ENCODE measurements at regions not wholly inside any gene's neighbourhood (a gene's known extent, or its start where the extent isn't known, plus 50 kb on each side); places are given as distances from the start of the nearest gene placed in this dataset.
A peak's percentile ranks its signal among the peaks of the same experiment; 100 is the strongest.

GRCh38 chr4:126058596-126058995 is 743.8 kb downstream of the FAT4 start:
- DNase-seq, result no peak

- DNase-seq, result no peak
These were observed 746.9 kb downstream of the FAT4 start for GRCh38 chr4:126061655-126062054.

- no peak for DNase-seq
These were observed 750.3 kb downstream of the FAT4 start for GRCh38 chr4:126065016-126065415.

- peak; percentile 75 to 93 for DNase-seq
These were observed 756.9 kb downstream of the FAT4 start for GRCh38 chr4:126071346-126072333.

- no peak for DNase-seq
These were observed 766.6 kb downstream of the FAT4 start for GRCh38 chr4:126081336-126081735.

- DNase-seq, result no peak
These were observed 771.3 kb downstream of the FAT4 start for GRCh38 chr4:126086041-126086440.

- DNase-seq, result peak in 1 of 2 experiments; percentile 7
These were observed 772.3 kb downstream of the FAT4 start for GRCh38 chr4:126087101-126087500.

GRCh38 chr4:126097155-126097799 is 782.5 kb downstream of the FAT4 start:
- no peak for DNase-seq

GRCh38 chr4:126106658-126107057 is 791.9 kb downstream of the FAT4 start:
- DNase-seq, result no peak

GRCh38 chr4:126109836-126110235 is 795.1 kb downstream of the FAT4 start:
- no peak for DNase-seq

GRCh38 chr4:126113058-126113457 is 798.3 kb downstream of the FAT4 start:
- no peak for DNase-seq

- no peak for DNase-seq
These were observed 809.0 kb downstream of the FAT4 start for GRCh38 chr4:126123611-126124325.

GRCh38 chr4:126124818-126125217 is 810.1 kb downstream of the FAT4 start:
- DNase-seq, result no peak

- DNase-seq, result no peak
These were observed 815.5 kb downstream of the FAT4 start for GRCh38 chr4:126130215-126130614.

GRCh38 chr4:126136922-126137781 is 822.4 kb downstream of the FAT4 start:
- no peak for DNase-seq

- DNase-seq, result no peak
These were observed 823.0 kb downstream of the FAT4 start for GRCh38 chr4:126137782-126138170.

GRCh38 chr4:126144543-126145237 is 829.9 kb downstream of the FAT4 start:
- no peak for DNase-seq

GRCh38 chr4:126168484-126168883 is 853.7 kb downstream of the FAT4 start:
- DNase-seq, result no peak

- DNase-seq, result no peak
These were observed 857.4 kb downstream of the FAT4 start for GRCh38 chr4:126172126-126172525.

GRCh38 chr4:126174627-126175026 is 859.9 kb downstream of the FAT4 start:
- DNase-seq, result no peak

GRCh38 chr4:126180642-126181041 is 865.9 kb downstream of the FAT4 start:
- no peak for DNase-seq

- no peak for DNase-seq
These were observed 867.6 kb downstream of the FAT4 start for GRCh38 chr4:126182336-126182735.

Measured in NCI-H446 (cell line).